Right lung (tissue), 2 donors: ENCODE measurements at regions not wholly inside any gene's neighbourhood (a gene's known extent, or its start where the extent isn't known, plus 50 kb on each side); places are given as distances from the start of the nearest gene placed in this dataset.
"Not testable (repeated sequence)": the region's sequence is repeated elsewhere in the genome, so short reads cannot be mapped to it uniquely, and the experiment has no call there.

Experiments
- DNase-seq, 2 donors: peaks; one replicate each; pipeline ENCODE4 v3.0.0-alpha.2; 2013

GRCh38 chr5:152051499-152052454, 127.1 kb upstream of the GLRA1 start:
- no peak for DNase-seq

- DNase-seq: no peak
These were observed 121.7 kb upstream of the GLRA1 start for GRCh38 chr5:152046361-152046760.

GRCh38 chr5:152038856-152039255, 114.2 kb upstream of the GLRA1 start:
- peak; percentile 20 to 21 for DNase-seq

- DNase-seq: not testable (repeated sequence)
These were observed 101.8 kb upstream of the GLRA1 start for GRCh38 chr5:152026328-152027024.

DNA sequence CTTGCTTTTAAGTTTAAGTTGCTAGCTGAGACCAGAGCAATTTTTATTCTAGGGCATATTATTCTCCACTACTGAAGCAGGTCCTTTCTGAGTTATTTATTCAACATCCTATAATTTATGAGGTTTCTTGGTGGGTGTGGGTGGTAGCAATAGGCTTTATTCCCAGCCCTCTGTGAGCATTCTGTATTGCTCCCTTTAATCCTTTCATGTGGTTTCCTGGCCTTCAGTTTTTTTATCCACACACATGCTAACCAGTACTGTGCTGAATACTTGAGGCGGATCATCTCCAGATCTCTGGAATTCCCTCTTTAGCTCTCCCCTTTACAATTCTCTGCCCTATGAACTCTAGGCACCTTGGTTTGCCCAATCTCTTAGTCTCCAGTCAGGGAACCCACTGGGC, 91.8 kb upstream of the GLRA1 start:
- DNase-seq: no peak

GRCh38 chr5:152007653-152008335, 83.1 kb upstream of the GLRA1 start:
- DNase-seq: no peak

DNA sequence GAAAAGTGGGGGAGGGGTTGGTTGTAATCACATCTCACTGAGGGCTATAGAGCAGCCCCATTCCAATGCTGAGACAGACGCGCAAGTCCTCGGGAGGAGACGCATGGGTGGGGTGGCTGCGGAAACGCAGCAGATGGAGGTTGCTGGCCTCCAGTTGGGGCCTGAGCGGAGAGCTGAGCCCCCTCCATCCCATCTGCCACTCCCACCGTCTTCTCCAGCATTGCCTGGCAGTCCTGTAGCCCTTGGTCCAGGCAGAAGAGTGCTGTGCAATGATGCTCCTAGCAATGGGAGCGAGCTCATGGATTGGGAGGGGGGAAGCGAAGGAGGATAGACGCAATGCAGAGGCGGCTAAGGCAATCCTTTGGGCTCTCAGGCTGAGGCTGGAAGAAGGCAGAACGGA, 79.4 kb upstream of the GLRA1 start:
- no peak for DNase-seq
